ENCODE measurements at regions not wholly inside any gene's neighbourhood (a gene's known extent, or its start where the extent isn't known, plus 50 kb on each side); places are given as distances from the start of the nearest gene placed in this dataset.

DNA sequence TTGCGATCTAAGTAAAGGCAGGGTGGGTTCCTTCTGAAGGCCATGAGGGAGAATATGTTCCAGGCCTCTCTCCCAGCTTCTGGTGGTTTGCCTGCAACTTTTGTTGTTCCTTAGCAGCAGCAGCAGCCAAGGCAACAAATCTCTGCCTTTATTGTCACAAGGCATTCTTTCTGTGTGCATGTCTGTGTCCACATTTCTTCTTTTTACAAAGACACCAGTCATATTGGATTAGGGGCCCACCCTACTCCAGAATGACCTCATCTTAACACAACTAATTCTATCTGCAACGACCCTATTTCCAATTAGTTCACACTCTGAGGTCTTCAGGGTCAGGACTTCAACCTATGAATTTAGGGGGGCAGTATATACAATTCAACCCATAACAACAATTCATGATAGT, 587.5 kb downstream of the XIRP2 start:
- TF ChIP-seq CTCF (IDR thresholded peaks at IDR 0.05 in 4 of 5, conservative IDR thresholded peaks at IDR 0.05 in 1 of 5) (no peak), POLR2A (IDR thresholded peaks at IDR 0.05) (no peak)

Measured in gastrocnemius medialis (tissue), 4 donors.